Esophagus muscularis mucosa (tissue), 4 donors: ENCODE measurements at regions not wholly inside any gene's neighbourhood (a gene's known extent, or its start where the extent isn't known, plus 50 kb on each side); places are given as distances from the start of the nearest gene placed in this dataset.

Source experiments
- DNase-seq: peaks from one replicate; pipeline ENCODE4 v3.0.0-alpha.2; 2017; ENCODE audit errors: extremely low spot score
- H3K27ac ChIP-seq, 4 donors: fragments of 200-600 bp; sonication (generic); replicated peaks in 1 of 4; 1 replicate in 3 of 4; 2 replicates in 1 of 4; pipeline ENCODE4 v1.5.1; 2016 to 2019; ENCODE audit warnings: mild to moderate bottlenecking in 1 of 4
- H3K27me3 ChIP-seq, 4 donors: fragments of 200-600 bp; sonication (generic); one replicate each; pipeline versions ENCODE4 v1.5.1 to v1.6.0; 2016 to 2019
- H3K36me3 ChIP-seq, 4 donors: fragments of 200-600 bp; sonication (generic); one replicate each; pipeline ENCODE4 v1.5.1; 2016 to 2019
- H3K4me1 ChIP-seq, 4 donors: fragments of 200-600 bp; sonication (generic); one replicate each; pipeline ENCODE4 v1.5.1; 2016 to 2019
- H3K4me3 ChIP-seq, 4 donors: fragments of 200-600 bp; sonication (generic); 1 replicate in 2 of 4; 2 replicates in 2 of 4; pipeline ENCODE4 v1.5.1; 2016 to 2019; ENCODE audit warnings: mild to moderate bottlenecking in 4 of 4, moderate library complexity in 1 of 4
- H3K9me3 ChIP-seq, 4 donors: fragments of 200-600 bp; sonication (generic); 1 replicate in 3 of 4; 2 replicates in 1 of 4; pipeline ENCODE4 v1.5.1; 2016 to 2019
- CTCF ChIP-seq, 3 experiments: fragments of 200-600 bp in 2 of 3; fragments of 450-650 bp in 1 of 3; sonication (generic) in 2 of 3; IDR thresholded peaks; one replicate each; pipeline ENCODE4 v1.5.1; 2017 to 2019; ENCODE audit warnings: antibody characterized with exemption in 3 of 3, mild to moderate bottlenecking in 2 of 3, moderate library complexity in 1 of 3
- EP300 ChIP-seq: sonication (generic); formaldehyde crosslinking; IDR thresholded peaks from one replicate; pipeline ENCODE4 v1.6.1; 2017; ENCODE audit warnings: antibody characterized with exemption
- POLR2A ChIP-seq: fragments of 450-650 bp; IDR thresholded peaks from one replicate; pipeline ENCODE4 v1.6.1; 2017; ENCODE audit warnings: antibody characterized with exemption, moderate library complexity, mild to moderate bottlenecking, low read depth
- POLR2AphosphoS5 ChIP-seq, 2 donors: sonication (generic); formaldehyde crosslinking; IDR thresholded peaks; one replicate each; pipeline ENCODE4 v1.6.1; 2017; ENCODE audit warnings: antibody characterized with exemption in 2 of 2
- WGBS: methylation state at CpG from one replicate; pipeline ENCODE4 v1.1.5; 2018; 5-methylcytosine and 5-hydroxymethylcytosine counted together
- intact Hi-C: fragments of 100-400 bp; cut with DNase I; formaldehyde crosslinking; loops from one replicate; pipeline ENCODE4 v1.15.1; 2023

- intact Hi-C loops = no loop called here
- Histone ChIP-seq H3K27ac (no peak overlapping the region), H3K9me3 (no peaks in the 10 kb centered on the region), H3K4me3 (no peak overlapping the region), H3K27me3 (peaks cover 0 to 20% (median 0%) of the 10 kb centered on the region in 4 donors), H3K36me3 (no peaks in the 10 kb centered on the region), H3K4me1 (peaks cover 0 to 9% (median 2%) of the 10 kb centered on the region in 4 donors)
- TF ChIP-seq EP300 = no peak
- no peak for TF ChIP-seq POLR2A
- no peak for TF ChIP-seq CTCF (IDR thresholded peaks at IDR 0.05)
- no peak for TF ChIP-seq POLR2AphosphoS5 (IDR thresholded peaks at IDR 0.05)
- no peak for DNase-seq
Measured at GRCh38 chr7:45235905-45236304, 78.3 kb downstream of the RAMP3 start.

GRCh38 chr7:45236666-45237065 is 79.1 kb downstream of the RAMP3 start:
- no peaks in the 10 kb centered on the region for H3K9me3 ChIP-seq
- no peak overlapping the region for H3K4me3 ChIP-seq
- TF ChIP-seq EP300 = no peak
- TF ChIP-seq POLR2A = no peak
- TF ChIP-seq CTCF (IDR thresholded peaks at IDR 0.05) = no peak
- TF ChIP-seq POLR2AphosphoS5 (IDR thresholded peaks at IDR 0.05) = no peak
- H3K4me1 ChIP-seq = peaks cover 0 to 9% (median 3%) of the 10 kb centered on the region in 4 donors
- H3K36me3 ChIP-seq = no peaks in the 10 kb centered on the region
- no peak for DNase-seq
- WGBS = 30% methylated on average over 1 of the region's 1 CpG
- intact Hi-C loops = no loop called here
- no peak overlapping the region for H3K27ac ChIP-seq
- peaks cover 0 to 28% (median 0%) of the 10 kb centered on the region in 4 donors for H3K27me3 ChIP-seq

GRCh38 chr7:45237788-45238461 is 80.3 kb downstream of the RAMP3 start:
- no peak for TF ChIP-seq EP300
- TF ChIP-seq POLR2A = no peak
- TF ChIP-seq CTCF (IDR thresholded peaks at IDR 0.05) = no peak
- no peak for TF ChIP-seq POLR2AphosphoS5 (IDR thresholded peaks at IDR 0.05)
- H3K4me1 ChIP-seq = peaks cover 0 to 9% (median 4%) of the 10 kb centered on the region in 4 donors
- intact Hi-C loops = no loop called here
- no peaks in the 10 kb centered on the region for H3K36me3 ChIP-seq
- no peaks in the 10 kb centered on the region for H3K9me3 ChIP-seq
- no peak overlapping the region for H3K27ac ChIP-seq
- WGBS = 76% methylated on average over 12 of the region's 13 CpGs
- H3K27me3 ChIP-seq = peaks cover 0 to 35% (median 0%) of the 10 kb centered on the region in 4 donors
- DNase-seq = peak; percentile 62
- no peak overlapping the region for H3K4me3 ChIP-seq

GRCh38 chr7:45238806-45239205 is 81.2 kb downstream of the RAMP3 start:
- WGBS = 52% methylated on average over 5 of the region's 5 CpGs
- Histone ChIP-seq H3K36me3 (no peaks in the 10 kb centered on the region), H3K27me3 (peaks cover 0 to 32% (median 0%) of the 10 kb centered on the region in 4 donors), H3K4me1 (peaks cover 0 to 9% (median 3%) of the 10 kb centered on the region in 4 donors), H3K9me3 (no peaks in the 10 kb centered on the region), H3K27ac (peak overlapping the region in 1 of 4 donors; percentile 60), H3K4me3 (no peak overlapping the region)
- DNase-seq = peak; percentile 90
- intact Hi-C loops = no loop called here
- TF ChIP-seq POLR2A (no peak), CTCF (IDR thresholded peaks at IDR 0.05) (no peak), EP300 (no peak), POLR2AphosphoS5 (IDR thresholded peaks at IDR 0.05) (no peak)
